Caki2 (cell line): ENCODE measurements at regions not wholly inside any gene's neighbourhood (a gene's known extent, or its start where the extent isn't known, plus 50 kb on each side); places are given as distances from the start of the nearest gene placed in this dataset.

Experiments used
- DNase-seq: peaks from one replicate; pipeline ENCODE4 v3.0.0-alpha.2; 2015; ENCODE audit warnings: low read depth
- in situ Hi-C: cut with HindIII; loops from 2 replicates; pipeline ENCODE4 v1.10.0; 2016; ENCODE audit warnings: low sequenced_read_pairs, low pct_unique_long_range_greater_than_20kb, mixed read lengths

GRCh38 chr13:72540881-72541280 is 186.5 kb downstream of the MZT1 start:
- in situ Hi-C loops = no loop called here
- no peak for DNase-seq

DNA sequence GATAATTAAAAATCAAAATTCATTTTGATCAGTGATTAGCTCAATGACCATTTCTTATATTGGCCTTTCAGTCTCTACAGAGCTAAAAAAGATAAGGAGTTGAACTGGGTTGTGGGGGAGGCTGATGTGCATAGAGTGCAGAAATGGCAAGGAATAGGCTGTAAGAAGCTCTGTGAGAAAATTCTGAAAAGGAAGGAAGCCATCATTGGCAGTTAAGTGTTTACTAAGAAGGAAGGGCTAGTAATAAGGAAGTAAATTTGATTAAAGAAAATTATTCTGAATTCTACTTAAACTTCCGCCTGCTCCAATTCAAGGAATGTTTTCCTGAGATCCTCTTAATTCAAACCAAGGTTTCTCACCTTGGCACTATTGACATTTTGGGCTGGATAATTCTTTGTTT is 187.5 kb downstream of the MZT1 start:
- in situ Hi-C loops = no loop called here
- DNase-seq = no peak

DNA sequence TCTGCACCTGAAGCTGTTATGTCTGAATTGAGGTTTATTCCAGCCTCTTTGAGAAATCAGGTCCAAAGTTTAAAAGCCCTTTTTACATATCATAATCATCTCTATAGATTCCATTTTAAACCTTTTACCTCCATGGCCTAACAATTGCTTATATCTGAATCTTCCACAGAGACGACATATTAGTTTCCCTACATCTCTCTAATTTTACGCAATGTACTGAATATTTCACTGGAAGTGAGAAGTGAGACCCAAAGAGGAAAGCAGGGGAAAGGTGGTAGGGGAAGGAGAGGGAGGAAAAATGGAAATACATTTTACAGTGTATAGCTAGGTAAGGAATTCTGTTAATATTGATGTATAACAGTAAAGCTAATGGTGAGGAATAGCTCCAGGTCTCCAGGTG is 189.6 kb downstream of the MZT1 start:
- in situ Hi-C loops = no loop called here
- no peak for DNase-seq

DNA sequence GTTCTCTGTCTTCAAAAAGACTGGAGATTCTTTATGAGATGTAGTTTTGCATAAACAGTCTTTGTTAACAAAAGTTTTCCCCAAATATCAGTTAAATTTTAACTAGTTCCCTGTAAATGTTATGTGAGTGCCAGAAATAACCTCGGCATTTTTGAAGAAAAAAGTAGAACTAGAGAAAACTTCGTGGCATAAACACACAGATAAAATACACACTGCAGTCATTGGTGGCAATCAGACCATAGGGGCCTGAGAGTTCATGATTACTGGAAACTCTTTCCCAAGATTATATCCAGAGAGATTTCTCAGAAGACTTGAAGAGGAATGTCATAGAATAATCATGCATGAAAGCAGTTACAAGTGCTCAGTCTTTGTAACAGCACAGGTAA is 190.0 kb downstream of the MZT1 start:
- DNase-seq = no peak
- in situ Hi-C loops = no loop called here

DNA sequence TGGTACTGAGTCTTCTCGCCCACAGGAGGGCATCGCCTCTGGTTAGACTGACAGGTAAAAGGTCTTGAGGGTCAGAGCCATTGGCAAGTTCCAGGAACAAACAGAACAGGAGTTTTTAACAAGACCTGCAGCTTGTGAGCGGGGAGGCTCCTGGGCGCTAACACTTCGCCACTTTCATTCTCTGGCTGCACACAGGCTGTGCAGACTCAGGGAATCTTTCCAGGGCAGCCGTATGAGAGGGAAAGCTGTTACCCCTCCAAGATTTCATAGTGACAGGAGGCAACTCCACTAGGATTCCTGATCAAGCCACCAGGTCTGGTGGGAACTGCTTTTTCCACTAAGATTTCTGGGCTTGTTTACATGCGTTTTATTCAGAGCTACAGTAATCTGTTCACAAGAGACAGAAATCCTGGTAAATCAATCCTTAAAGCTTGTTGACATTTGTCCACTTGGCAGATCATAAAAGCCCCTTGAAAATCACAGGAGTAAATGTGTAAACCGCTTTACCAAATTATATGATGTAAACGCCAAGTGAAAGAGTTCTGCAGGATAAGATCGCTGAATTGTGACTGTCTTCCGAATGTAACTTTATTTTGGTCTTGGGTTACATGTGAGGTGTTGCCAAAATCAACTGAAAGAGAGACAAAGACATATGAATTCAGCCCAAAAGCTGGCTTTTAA is 190.6 kb downstream of the MZT1 start:
- in situ Hi-C loops = no loop called here
- DNase-seq = peak; percentile 43

- in situ Hi-C loops = no loop called here
- no peak for DNase-seq
These were observed 192.3 kb downstream of the MZT1 start for GRCh38 chr13:72534951-72535640.

DNA sequence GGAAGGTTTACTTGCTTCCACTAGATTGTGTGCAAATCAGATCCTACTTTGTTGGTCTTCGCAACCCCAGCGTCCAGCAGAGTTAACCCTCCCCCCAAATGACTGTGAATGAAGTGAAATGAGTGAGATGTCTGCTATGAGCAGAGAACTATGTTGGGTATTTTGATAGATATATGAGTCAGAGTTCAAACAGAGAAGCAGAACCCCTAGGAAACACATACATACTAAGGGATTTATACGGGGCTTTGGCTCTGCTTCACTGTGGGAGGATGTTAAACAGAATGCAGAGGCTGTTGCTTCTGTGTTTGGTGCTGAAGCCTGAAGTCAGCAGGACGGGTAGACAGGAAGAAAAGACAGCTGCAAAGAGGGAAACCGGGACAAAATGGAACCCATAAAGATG is 197.0 kb downstream of the MZT1 start:
- no peak for DNase-seq
- in situ Hi-C loops = no loop called here

GRCh38 chr13:72527333-72527732 is 200.1 kb downstream of the MZT1 start:
- no peak for DNase-seq
- in situ Hi-C loops = no loop called here

DNA sequence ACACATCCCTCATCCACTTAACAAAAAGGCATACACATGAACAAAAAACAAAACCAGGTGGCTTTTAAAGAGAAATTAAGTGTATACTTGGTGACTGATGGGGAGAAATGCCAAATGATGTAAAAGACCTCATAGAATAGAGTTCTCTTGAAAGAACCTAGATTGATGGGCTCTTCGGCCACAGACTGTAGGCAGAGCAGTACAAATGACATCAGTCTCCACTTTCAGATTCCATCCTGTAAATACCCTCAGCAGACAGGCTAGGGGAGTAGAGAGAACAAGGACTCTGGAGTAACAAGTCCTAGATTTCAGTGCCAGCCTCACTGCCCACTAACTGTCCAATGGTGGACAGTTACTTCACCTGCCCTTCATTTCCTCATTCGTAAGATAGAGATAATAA is 203.8 kb downstream of the MZT1 start:
- no peak for DNase-seq
- in situ Hi-C loops = no loop called here

GRCh38 chr13:72523049-72523448 is 204.4 kb downstream of the MZT1 start:
- in situ Hi-C loops = no loop called here
- DNase-seq = no peak

DNA sequence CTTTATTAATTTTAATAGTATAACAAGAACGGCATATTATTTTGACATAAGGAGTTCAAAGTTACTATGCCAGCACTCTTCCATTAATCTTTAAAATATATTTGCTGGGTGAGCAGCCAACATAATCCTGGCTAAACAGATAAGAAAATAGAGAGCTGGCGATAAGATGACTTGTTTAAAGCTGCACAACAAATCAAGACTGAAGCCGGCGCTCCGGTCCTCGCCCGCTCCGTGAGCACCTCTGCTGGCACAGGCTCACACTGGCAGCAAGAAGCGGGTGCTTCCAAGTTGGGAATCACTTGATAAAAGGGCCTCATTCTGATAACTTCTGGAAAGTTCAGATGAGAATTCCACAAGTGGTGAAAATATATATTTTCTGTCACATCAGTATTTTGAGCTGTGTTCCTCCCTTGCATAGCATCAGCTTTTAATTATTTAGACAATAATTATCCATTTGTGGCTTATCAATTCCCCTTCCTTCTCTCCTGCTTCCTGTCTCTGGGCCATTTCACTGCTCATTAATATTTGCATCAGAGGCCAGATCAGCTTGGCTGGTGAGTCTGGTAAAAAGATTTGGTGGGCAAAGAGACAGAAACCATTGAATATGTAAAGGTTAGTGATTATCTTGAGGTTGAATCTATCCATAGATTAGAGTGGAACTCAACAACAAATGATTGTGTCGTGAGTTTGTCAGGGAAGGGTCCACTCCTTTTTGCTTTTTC is 205.3 kb downstream of the MZT1 start:
- no peak for DNase-seq
- in situ Hi-C loops = no loop called here

DNA sequence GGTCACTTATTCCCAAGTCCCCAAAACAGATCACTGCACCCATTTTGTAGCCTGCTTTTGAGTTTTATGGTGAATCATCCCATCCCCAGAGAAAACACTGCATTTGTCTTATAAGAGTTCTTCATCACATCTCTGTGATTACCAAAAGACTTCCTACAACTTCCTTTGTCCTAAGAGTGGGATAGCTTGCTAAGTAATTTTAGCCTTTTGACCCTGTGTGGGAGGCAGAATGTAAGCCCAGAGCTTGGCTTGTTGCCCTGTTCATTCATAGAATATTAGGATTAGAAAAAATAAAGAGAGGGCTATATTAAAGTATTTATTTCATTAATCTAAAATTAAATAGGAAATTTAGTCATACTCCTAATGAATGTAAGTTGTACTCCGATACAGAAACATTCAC is 213.3 kb downstream of the MZT1 start:
- no peak for DNase-seq
- in situ Hi-C loops = no loop called here

- no peak for DNase-seq
- in situ Hi-C loops = no loop called here
These were observed 219.0 kb downstream of the MZT1 start for GRCh38 chr13:72508392-72508791.

GRCh38 chr13:72507416-72508199 is 219.8 kb downstream of the MZT1 start:
- in situ Hi-C loops = no loop called here

DNA sequence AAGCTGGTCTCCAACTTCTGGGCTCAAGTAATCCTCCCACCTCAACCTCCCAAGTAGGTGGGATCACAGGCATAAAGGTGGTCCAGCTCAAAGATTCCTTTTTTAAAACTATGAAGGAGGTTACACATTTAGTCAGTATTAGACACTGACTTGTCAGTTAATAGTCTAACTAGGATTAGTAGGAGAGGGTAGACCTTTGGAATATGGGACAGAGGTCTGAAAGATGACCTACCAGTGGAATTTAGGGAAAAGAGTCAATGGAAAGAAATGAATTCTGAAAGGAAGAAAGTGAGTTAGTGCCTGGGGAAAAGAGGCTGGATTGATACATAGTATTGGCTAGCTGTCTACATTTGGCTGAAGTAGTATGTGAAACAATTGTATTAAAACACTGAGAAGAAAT is 220.7 kb downstream of the MZT1 start:
- in situ Hi-C loops = no loop called here

More at GRCh38 chr13:72507416-72508199, 219.8 kb downstream of the MZT1 start:
- DNase-seq = peak; percentile 23

DNA sequence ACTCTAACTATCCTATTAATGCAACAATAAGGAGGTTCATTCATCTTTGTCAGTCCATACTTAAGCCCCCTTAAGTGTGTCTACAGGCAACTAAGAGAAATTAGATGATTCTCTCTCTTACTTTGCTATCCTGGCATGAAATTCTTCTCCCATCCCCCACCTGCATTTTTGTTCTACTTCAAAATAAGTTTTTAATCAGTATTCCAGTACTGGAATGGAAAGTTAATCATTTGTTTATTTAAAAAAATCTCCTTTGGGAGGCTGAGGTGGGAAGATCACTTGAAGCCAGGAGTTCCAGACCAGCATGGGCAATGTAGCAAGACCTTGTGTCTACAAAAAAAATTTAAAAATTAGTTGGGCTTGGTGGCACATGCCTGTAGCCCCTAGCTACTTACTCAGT is 222.1 kb downstream of the MZT1 start:
- DNase-seq = peak; percentile 79
- in situ Hi-C loops = no loop called here

More for the DNA sequence above, 220.7 kb downstream of the MZT1 start:
- DNase-seq = no peak

GRCh38 chr13:72504131-72504841 is 223.1 kb downstream of the MZT1 start:
- in situ Hi-C loops = no loop called here
- DNase-seq = peak; percentile 93

GRCh38 chr13:72500851-72501250 is 226.6 kb downstream of the MZT1 start:
- in situ Hi-C loops = no loop called here
- DNase-seq = no peak
